NCI-H82 treated with DMSO at 0.1 percent for 48 hours (cell line): ENCODE measurements at regions not wholly inside any gene's neighbourhood (a gene's known extent, or its start where the extent isn't known, plus 50 kb on each side); places are given as distances from the start of the nearest gene placed in this dataset.

ENCODE experiments used
- DNase-seq: peaks from one replicate; lab custom pipeline; 2025; ENCODE audit not compliant: unreplicated experiment; lab: John Stamatoyannopoulos, UW

DNA sequence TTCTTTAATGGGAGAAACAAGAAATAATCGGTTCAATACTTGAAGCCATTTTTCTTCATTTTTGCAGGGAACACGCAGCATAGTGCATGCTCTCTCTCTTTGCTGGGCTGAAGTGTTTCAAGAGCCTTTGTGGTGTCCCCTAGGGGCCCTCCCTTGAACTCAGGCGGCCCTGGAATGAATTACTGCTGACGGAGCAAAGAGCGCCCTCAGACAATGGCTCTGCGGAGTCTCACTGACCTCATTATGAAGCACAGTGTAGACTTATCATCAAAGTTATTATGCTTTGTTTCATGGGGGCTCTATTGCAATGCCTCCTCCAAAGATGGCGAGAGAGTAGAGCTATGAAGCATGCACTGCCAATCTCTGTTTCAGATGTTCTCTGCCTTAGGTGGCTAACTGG lies 64.8 kb upstream of the ADCY2 start:
- no peak for DNase-seq
